Endothelial cell (in vitro differentiated cells): ENCODE measurements at regions not wholly inside any gene's neighbourhood (a gene's known extent, or its start where the extent isn't known, plus 50 kb on each side); places are given as distances from the start of the nearest gene placed in this dataset.
"Not testable (repeated sequence)": the region's sequence is repeated elsewhere in the genome, so short reads cannot be mapped to it uniquely, and the experiment has no call there.

ENCODE experiments used
- DNase-seq: peaks from one replicate; pipeline ENCODE4 v3.0.0; 2021; ENCODE audit warnings: low spot score
- H3K27ac Mint-ChIP-seq: one replicate; pipeline ENCODE4 v1.8.0; 2021; ENCODE audit warnings: mixed read lengths, inconsistent platforms; ENCODE audit not compliant: unreplicated experiment
- H3K27me3 Mint-ChIP-seq: one replicate; pipeline ENCODE4 v1.8.0; 2021; ENCODE audit warnings: mild to moderate bottlenecking, moderate library complexity, mixed read lengths, inconsistent platforms; ENCODE audit not compliant: unreplicated experiment
- H3K36me3 Mint-ChIP-seq: one replicate; pipeline ENCODE4 v1.8.0; 2021; ENCODE audit warnings: mild to moderate bottlenecking, low read depth, mixed read lengths, inconsistent platforms; ENCODE audit not compliant: unreplicated experiment
- H3K4me1 Mint-ChIP-seq: one replicate; pipeline ENCODE4 v1.8.0; 2021; ENCODE audit warnings: mild to moderate bottlenecking, mixed read lengths, inconsistent platforms; ENCODE audit not compliant: unreplicated experiment
- H3K4me3 Mint-ChIP-seq: one replicate; pipeline ENCODE4 v1.8.0; 2021; ENCODE audit warnings: mild to moderate bottlenecking, mixed read lengths, inconsistent platforms; ENCODE audit not compliant: unreplicated experiment
- H3K9me3 Mint-ChIP-seq: one replicate; pipeline ENCODE4 v1.8.0; 2021; ENCODE audit warnings: mixed read lengths, inconsistent platforms; ENCODE audit not compliant: unreplicated experiment
- TF ChIP-seq, protein P1 (sequence below): fragments of 200-600 bp; sonication (generic); IDR thresholded peaks from one replicate; pipeline ENCODE4 v1.5.0; 2021; ENCODE audit warnings: antibody characterized with exemption; ENCODE audit not compliant: unreplicated experiment

DNA sequence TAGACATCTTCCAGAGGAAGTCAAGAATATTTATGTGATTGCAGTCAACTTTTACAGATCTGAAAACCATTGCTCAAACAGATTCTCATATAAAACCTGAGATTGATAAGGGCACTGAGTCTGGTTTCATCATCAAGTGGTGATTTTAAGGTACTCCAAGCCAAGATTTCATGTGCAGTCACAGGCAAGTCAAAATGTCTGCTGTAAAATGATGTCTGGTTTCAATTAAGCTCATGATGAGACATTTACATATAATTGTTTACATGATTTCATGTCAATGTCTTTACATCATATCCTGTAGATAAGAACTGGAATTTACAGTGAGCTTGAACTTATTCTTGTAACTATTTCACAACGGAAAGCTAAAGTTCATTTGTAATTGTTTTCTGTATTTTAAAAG is 1215.5 kb downstream of the ROBO2 start:
- Mint-ChIP-seq H3K27ac (no peak overlapping the region), H3K27me3 (no peaks in the 10 kb centered on the region), H3K9me3 (no peaks in the 10 kb centered on the region), H3K36me3 (no peaks in the 10 kb centered on the region), H3K4me3 (no peak overlapping the region), H3K4me1 (no peaks in the 10 kb centered on the region)
- no peak for DNase-seq
- TF ChIP-seq, protein P1, sequence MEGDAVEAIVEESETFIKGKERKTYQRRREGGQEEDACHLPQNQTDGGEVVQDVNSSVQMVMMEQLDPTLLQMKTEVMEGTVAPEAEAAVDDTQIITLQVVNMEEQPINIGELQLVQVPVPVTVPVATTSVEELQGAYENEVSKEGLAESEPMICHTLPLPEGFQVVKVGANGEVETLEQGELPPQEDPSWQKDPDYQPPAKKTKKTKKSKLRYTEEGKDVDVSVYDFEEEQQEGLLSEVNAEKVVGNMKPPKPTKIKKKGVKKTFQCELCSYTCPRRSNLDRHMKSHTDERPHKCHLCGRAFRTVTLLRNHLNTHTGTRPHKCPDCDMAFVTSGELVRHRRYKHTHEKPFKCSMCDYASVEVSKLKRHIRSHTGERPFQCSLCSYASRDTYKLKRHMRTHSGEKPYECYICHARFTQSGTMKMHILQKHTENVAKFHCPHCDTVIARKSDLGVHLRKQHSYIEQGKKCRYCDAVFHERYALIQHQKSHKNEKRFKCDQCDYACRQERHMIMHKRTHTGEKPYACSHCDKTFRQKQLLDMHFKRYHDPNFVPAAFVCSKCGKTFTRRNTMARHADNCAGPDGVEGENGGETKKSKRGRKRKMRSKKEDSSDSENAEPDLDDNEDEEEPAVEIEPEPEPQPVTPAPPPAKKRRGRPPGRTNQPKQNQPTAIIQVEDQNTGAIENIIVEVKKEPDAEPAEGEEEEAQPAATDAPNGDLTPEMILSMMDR: no peak

DNA sequence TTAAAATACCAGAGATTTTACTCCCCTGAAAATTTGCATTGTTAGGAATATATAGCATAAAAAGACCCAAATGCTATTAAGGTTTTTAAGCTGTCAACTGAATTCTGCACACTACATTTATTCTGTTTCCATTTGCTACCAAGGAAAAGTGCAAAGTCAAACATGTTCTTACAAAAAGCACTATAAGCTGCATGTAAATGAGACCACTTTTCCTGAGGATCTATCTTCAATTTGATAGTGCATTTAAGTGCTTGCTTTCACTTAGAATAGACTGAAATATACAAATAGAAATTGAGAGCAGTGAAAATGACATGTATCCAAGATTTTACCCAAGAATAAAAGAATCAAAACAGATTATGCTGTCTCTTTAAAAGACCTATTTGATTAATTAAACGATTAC is 1216.2 kb downstream of the ROBO2 start:
- Mint-ChIP-seq H3K4me3 (no peak overlapping the region), H3K4me1 (no peaks in the 10 kb centered on the region), H3K27me3 (no peaks in the 10 kb centered on the region), H3K27ac (no peak overlapping the region), H3K36me3 (no peaks in the 10 kb centered on the region), H3K9me3 (no peaks in the 10 kb centered on the region)
- TF ChIP-seq, protein P1: no peak
- DNase-seq: no peak

DNA sequence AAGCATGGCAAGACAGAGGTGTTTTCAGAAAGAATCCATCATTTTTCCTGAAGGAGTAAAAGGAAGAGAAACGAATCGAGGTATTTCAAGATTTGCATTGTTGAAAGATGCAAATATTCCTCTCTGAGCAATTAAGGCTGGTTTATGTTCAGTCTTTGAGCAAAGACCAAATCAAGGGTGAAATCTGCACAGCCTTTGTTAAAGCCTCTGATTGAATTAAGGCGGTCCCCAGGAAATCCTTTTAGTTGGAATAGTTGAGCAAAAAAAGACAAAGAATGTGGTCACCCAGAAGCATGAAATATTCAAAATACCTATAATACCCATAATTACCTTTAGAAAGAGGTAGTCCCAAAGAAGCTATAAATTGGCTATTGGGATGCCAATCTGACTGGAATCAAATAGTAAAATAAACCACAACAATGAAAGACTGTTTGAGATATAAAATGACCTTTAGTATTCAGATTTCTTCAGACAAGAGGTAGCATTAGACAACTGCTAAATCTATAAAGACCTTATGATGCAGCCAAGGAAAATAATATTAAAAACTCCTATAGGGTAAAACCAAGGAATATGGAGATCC is 1218.1 kb downstream of the ROBO2 start:
- H3K36me3 Mint-ChIP-seq: no peaks in the 10 kb centered on the region
- H3K27me3 Mint-ChIP-seq: no peaks in the 10 kb centered on the region
- H3K9me3 Mint-ChIP-seq: no peaks in the 10 kb centered on the region
- no peak overlapping the region for H3K4me3 Mint-ChIP-seq
- DNase-seq: no peak
- H3K27ac Mint-ChIP-seq: no peak overlapping the region
- no peaks in the 10 kb centered on the region for H3K4me1 Mint-ChIP-seq
- TF ChIP-seq, protein P1: no peak

DNA sequence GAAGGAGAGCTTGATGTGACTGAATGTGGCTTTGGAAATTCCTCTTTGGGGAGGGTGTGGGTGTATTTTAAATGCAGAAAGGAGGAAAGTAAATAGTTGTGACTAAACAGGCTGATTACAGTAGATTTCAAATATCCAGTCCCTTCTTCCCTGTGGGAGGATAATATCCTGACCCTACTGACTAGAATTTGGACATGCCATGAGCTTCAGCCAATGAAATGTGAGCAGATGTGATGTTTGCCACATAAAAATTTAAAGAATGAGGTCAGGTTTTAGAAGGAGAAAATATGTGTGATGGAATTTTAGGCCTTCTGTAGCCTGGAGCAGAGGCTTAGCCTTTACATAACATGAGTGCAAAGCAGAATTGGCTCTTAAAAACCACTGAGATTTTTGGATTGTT is 1218.9 kb downstream of the ROBO2 start:
- Mint-ChIP-seq H3K27ac (no peak overlapping the region), H3K36me3 (no peaks in the 10 kb centered on the region), H3K4me1 (no peaks in the 10 kb centered on the region), H3K4me3 (no peak overlapping the region), H3K9me3 (no peaks in the 10 kb centered on the region), H3K27me3 (no peaks in the 10 kb centered on the region)
- DNase-seq: no peak
- TF ChIP-seq, protein P1: no peak

DNA sequence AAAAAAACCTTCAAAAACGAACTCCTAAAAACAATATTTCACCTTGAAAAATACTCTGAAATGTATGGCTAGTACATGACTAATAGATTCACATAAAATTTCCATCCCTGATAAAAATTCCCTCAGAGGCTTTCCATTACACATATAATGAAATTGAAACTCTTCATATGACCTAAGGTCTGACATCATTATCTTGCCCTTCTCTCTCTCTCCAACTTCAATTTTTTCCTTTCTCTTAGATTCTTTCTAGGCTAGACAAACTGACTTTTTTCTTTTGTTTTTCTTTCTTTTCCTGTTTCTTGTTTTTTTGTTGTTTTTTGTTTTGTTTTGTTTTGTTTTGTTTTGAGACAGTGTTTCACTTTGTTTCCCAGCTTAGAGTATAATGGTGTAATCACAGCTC is 1220.5 kb downstream of the ROBO2 start:
- Mint-ChIP-seq H3K4me3 (no peak overlapping the region), H3K9me3 (no peaks in the 10 kb centered on the region), H3K27ac (no peak overlapping the region), H3K4me1 (no peaks in the 10 kb centered on the region), H3K36me3 (no peaks in the 10 kb centered on the region), H3K27me3 (peaks cover 1% of the 10 kb centered on the region)
- DNase-seq: no peak
- TF ChIP-seq, protein P1: no peak

DNA sequence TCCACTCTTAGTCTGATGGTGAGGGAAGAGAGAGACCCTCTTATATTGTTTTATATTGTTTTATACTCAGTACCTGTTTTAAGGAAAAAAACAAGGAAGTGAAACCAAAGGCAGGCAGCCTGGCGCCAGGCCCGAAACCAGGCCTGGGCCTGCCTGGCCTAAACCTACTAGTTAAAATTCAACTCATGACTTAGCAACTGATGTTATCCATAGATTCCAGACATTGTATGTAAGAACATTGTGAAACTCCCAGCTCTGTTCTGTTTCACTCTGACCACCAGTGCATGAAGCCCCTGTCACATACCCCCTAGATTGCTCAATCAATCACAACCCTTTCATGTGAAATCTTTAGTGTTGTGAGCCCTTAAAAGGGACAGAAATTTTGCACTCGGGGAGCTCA is 1226.7 kb downstream of the ROBO2 start:
- H3K9me3 Mint-ChIP-seq, DNase-seq, H3K27me3 Mint-ChIP-seq, H3K4me1 Mint-ChIP-seq, H3K36me3 Mint-ChIP-seq, H3K27ac Mint-ChIP-seq, H3K4me3 Mint-ChIP-seq: not testable (repeated sequence)
